Activated CD8-positive, alpha-beta T cell treated with anti-CD3 and anti-CD28 coated beads, Interleukin-2, amount 10 ng/mL, durations not matched to agents 7 days and 5 days (primary cell): ENCODE measurements at regions not wholly inside any gene's neighbourhood (a gene's known extent, or its start where the extent isn't known, plus 50 kb on each side); places are given as distances from the start of the nearest gene placed in this dataset.

Experiments used
- ATAC-seq: fragments of 150-1000 bp; cut with Tn5 transposase; one replicate; pipeline ENCODE4 v1.10.0; 2021; ENCODE audit warnings: moderate library complexity
- CTCF ChIA-PET: fragments of 350-600 bp; sonication (Branson Sonifier 250); formaldehyde crosslinking; loops from one replicate; lab custom pipeline; 2021; ENCODE audit warnings: antibody characterized with exemption; lab: Charles Lee
- POLR2A ChIA-PET: fragments of 350-600 bp; sonication (Branson Sonifier 250); formaldehyde crosslinking; loops from one replicate; lab custom pipeline; 2021; ENCODE audit warnings: antibody characterized with exemption; lab: Charles Lee
- DNase-seq: peaks from one replicate; pipeline ENCODE4 v3.0.0-alpha.2; 2020
- H3K27ac Mint-ChIP-seq: one replicate; pipeline ENCODE4 v1.8.0; 2021; ENCODE audit warnings: mild to moderate bottlenecking, mixed read lengths
- H3K27me3 Mint-ChIP-seq: one replicate; pipeline ENCODE4 v1.8.0; 2021; ENCODE audit warnings: low read depth, mixed read lengths
- H3K36me3 Mint-ChIP-seq: one replicate; pipeline ENCODE4 v1.8.0; 2021; ENCODE audit warnings: low read depth, mixed read lengths
- H3K4me1 Mint-ChIP-seq: one replicate; pipeline ENCODE4 v1.8.0; 2021; ENCODE audit warnings: low read depth, mixed read lengths
- H3K4me3 Mint-ChIP-seq: one replicate; pipeline ENCODE4 v1.8.0; 2021; ENCODE audit warnings: mild to moderate bottlenecking, mixed read lengths
- H3K9me3 Mint-ChIP-seq: one replicate; pipeline ENCODE4 v1.8.0; 2022; ENCODE audit warnings: mixed read lengths; ENCODE audit not compliant: insufficient read depth

GRCh38 chr5:3198074-3198449 is 397.6 kb upstream of the IRX1 start:
- DNase-seq (no peak), ATAC-seq (no peak)
- Mint-ChIP-seq H3K9me3 (no peaks in the 10 kb centered on the region), H3K27ac (no peak overlapping the region), H3K27me3 (peaks cover 12% of the 10 kb centered on the region), H3K4me1 (no peaks in the 10 kb centered on the region), H3K4me3 (no peak overlapping the region), H3K36me3 (no peaks in the 10 kb centered on the region)
- ChIA-PET POLR2A (interaction anchor here (0.6 kb wide), 1 partner anchor 907 kb away, joined by 3 read pairs; no protein-coding TSS in a partner anchor), CTCF (no interaction called here)

- CTCF ChIA-PET: no interaction called here
These were observed 398.1 kb upstream of the IRX1 start for GRCh38 chr5:3197304-3198073.

GRCh38 chr5:3195994-3196393 is 399.6 kb upstream of the IRX1 start:
- no peak overlapping the region for H3K4me3 Mint-ChIP-seq
- ChIA-PET CTCF (no interaction called here), POLR2A (no interaction called here)
- H3K36me3 Mint-ChIP-seq: no peaks in the 10 kb centered on the region
- no peaks in the 10 kb centered on the region for H3K4me1 Mint-ChIP-seq
- H3K27ac Mint-ChIP-seq: no peak overlapping the region
- H3K9me3 Mint-ChIP-seq: no peaks in the 10 kb centered on the region
- DNase-seq: no peak
- ATAC-seq: no peak
- H3K27me3 Mint-ChIP-seq: peaks cover 12% of the 10 kb centered on the region

More at GRCh38 chr5:3197304-3198073, 398.1 kb upstream of the IRX1 start:
- Mint-ChIP-seq H3K4me1 (no peaks in the 10 kb centered on the region), H3K9me3 (no peaks in the 10 kb centered on the region), H3K4me3 (no peak overlapping the region), H3K27me3 (peaks cover 12% of the 10 kb centered on the region), H3K27ac (no peak overlapping the region), H3K36me3 (no peaks in the 10 kb centered on the region)
- POLR2A ChIA-PET: interaction anchor here (0.6 kb wide), 1 partner anchor 906 kb away, joined by 3 read pairs; no protein-coding TSS in a partner anchor
- ATAC-seq (no peak), DNase-seq (no peak)

GRCh38 chr5:3194684-3195083 is 400.9 kb upstream of the IRX1 start:
- ATAC-seq (no peak), DNase-seq (no peak)
- peaks cover 12% of the 10 kb centered on the region for H3K27me3 Mint-ChIP-seq
- POLR2A ChIA-PET: no interaction called here
- no peaks in the 10 kb centered on the region for H3K4me1 Mint-ChIP-seq
- no peaks in the 10 kb centered on the region for H3K9me3 Mint-ChIP-seq
- no peak overlapping the region for H3K4me3 Mint-ChIP-seq
- H3K36me3 Mint-ChIP-seq: no peaks in the 10 kb centered on the region
- CTCF ChIA-PET: no interaction called here
- no peak overlapping the region for H3K27ac Mint-ChIP-seq

- Mint-ChIP-seq H3K9me3 (no peaks in the 10 kb centered on the region), H3K27me3 (peaks cover 12% of the 10 kb centered on the region), H3K4me1 (no peaks in the 10 kb centered on the region), H3K27ac (no peak overlapping the region), H3K36me3 (no peaks in the 10 kb centered on the region), H3K4me3 (no peak overlapping the region)
- no peak for DNase-seq
- ChIA-PET POLR2A (no interaction called here), CTCF (no interaction called here)
- ATAC-seq: no peak
These were observed 401.4 kb upstream of the IRX1 start for GRCh38 chr5:3194271-3194670.

- no peak overlapping the region for H3K27ac Mint-ChIP-seq
- ChIA-PET CTCF (no interaction called here), POLR2A (no interaction called here)
- ATAC-seq: no peak
- no peaks in the 10 kb centered on the region for H3K4me1 Mint-ChIP-seq
- H3K27me3 Mint-ChIP-seq: no peaks in the 10 kb centered on the region
- no peaks in the 10 kb centered on the region for H3K36me3 Mint-ChIP-seq
- no peak for DNase-seq
- H3K9me3 Mint-ChIP-seq: no peaks in the 10 kb centered on the region
- no peak overlapping the region for H3K4me3 Mint-ChIP-seq
These were observed 404.0 kb upstream of the IRX1 start for GRCh38 chr5:3191585-3191984.

GRCh38 chr5:3190930-3191329 is 404.7 kb upstream of the IRX1 start:
- CTCF ChIA-PET: no interaction called here
- Mint-ChIP-seq H3K4me1 (no peaks in the 10 kb centered on the region), H3K9me3 (no peaks in the 10 kb centered on the region), H3K4me3 (no peak overlapping the region), H3K27ac (no peak overlapping the region), H3K36me3 (no peaks in the 10 kb centered on the region), H3K27me3 (no peaks in the 10 kb centered on the region)
- POLR2A ChIA-PET: no interaction called here
- ATAC-seq (no peak), DNase-seq (no peak)

- no peak for DNase-seq
- Mint-ChIP-seq H3K4me3 (no peak overlapping the region), H3K4me1 (no peaks in the 10 kb centered on the region), H3K9me3 (no peaks in the 10 kb centered on the region), H3K36me3 (no peaks in the 10 kb centered on the region), H3K27me3 (no peaks in the 10 kb centered on the region), H3K27ac (no peak overlapping the region)
- ATAC-seq: no peak
- CTCF ChIA-PET: no interaction called here
- POLR2A ChIA-PET: no interaction called here
These were observed 405.2 kb upstream of the IRX1 start for GRCh38 chr5:3190433-3190832.

GRCh38 chr5:3187771-3188425 is 407.7 kb upstream of the IRX1 start:
- H3K27me3 Mint-ChIP-seq: no peaks in the 10 kb centered on the region
- ATAC-seq (no peak), DNase-seq (no peak)
- no peak overlapping the region for H3K4me3 Mint-ChIP-seq
- H3K4me1 Mint-ChIP-seq: no peaks in the 10 kb centered on the region
- no peaks in the 10 kb centered on the region for H3K9me3 Mint-ChIP-seq
- CTCF ChIA-PET: no interaction called here
- H3K36me3 Mint-ChIP-seq: no peaks in the 10 kb centered on the region
- POLR2A ChIA-PET: no interaction called here
- no peak overlapping the region for H3K27ac Mint-ChIP-seq

GRCh38 chr5:3186736-3187405 is 408.8 kb upstream of the IRX1 start:
- Mint-ChIP-seq H3K9me3 (no peaks in the 10 kb centered on the region), H3K27ac (no peak overlapping the region), H3K4me1 (no peaks in the 10 kb centered on the region), H3K4me3 (no peak overlapping the region), H3K27me3 (no peaks in the 10 kb centered on the region), H3K36me3 (no peaks in the 10 kb centered on the region)
- POLR2A ChIA-PET: no interaction called here
- ATAC-seq (no peak), DNase-seq (no peak)
- CTCF ChIA-PET: no interaction called here

- DNase-seq (no peak), ATAC-seq (no peak)
- CTCF ChIA-PET: no interaction called here
- no peaks in the 10 kb centered on the region for H3K9me3 Mint-ChIP-seq
- no peak overlapping the region for H3K27ac Mint-ChIP-seq
- no peak overlapping the region for H3K4me3 Mint-ChIP-seq
- H3K4me1 Mint-ChIP-seq: no peaks in the 10 kb centered on the region
- no peaks in the 10 kb centered on the region for H3K36me3 Mint-ChIP-seq
- POLR2A ChIA-PET: no interaction called here
- no peaks in the 10 kb centered on the region for H3K27me3 Mint-ChIP-seq
These were observed 409.5 kb upstream of the IRX1 start for GRCh38 chr5:3186156-3186555.

- ChIA-PET POLR2A (no interaction called here), CTCF (no interaction called here)
- no peak overlapping the region for H3K4me3 Mint-ChIP-seq
- no peaks in the 10 kb centered on the region for H3K4me1 Mint-ChIP-seq
- H3K9me3 Mint-ChIP-seq: no peaks in the 10 kb centered on the region
- DNase-seq (no peak), ATAC-seq (no peak)
- H3K27me3 Mint-ChIP-seq: no peaks in the 10 kb centered on the region
- no peaks in the 10 kb centered on the region for H3K36me3 Mint-ChIP-seq
- H3K27ac Mint-ChIP-seq: no peak overlapping the region
These were observed 410.1 kb upstream of the IRX1 start for GRCh38 chr5:3185488-3185887.
